ENCODE measurements at regions not wholly inside any gene's neighbourhood (a gene's known extent, or its start where the extent isn't known, plus 50 kb on each side); places are given as distances from the start of the nearest gene placed in this dataset.

DNA sequence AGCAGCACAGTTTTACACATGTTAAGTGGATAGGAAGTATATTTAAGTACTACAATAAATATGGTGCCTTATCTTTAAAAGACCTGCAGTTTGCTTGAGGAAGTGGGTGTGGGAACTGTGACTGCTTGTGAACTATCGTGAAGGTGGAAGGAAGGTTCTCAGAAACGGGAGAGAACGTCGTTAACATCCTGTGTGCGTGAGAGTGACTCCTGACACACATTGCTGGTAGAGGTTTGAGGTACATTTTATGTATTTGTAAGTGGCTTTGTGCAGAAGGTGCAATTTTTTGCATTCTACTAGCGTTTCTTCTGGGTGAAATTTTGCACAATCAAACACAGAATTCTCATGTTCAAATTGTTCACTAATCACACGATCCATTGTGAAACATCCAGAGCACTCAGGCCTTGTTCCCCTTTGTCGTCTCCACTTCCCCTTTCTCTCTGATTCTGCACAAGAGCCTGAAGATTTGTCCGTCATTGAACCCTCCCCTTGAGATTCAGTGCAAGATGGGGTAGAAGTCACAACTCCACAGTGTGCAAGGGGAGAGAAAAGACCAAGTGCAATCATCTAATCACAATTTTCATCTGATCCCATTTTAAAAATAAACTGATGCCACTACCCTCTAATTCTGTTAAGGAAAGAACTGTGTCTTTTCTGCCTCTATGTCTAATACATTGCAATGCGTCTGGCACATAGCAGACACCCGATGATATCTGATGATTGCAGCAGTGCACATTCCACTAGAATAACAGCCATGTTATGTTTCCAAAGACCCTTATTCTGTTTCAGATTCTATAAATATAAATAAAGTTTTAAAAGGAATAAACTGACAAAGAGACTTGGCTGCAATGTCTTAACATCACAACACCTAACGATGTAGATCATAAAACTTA lies 279.9 kb downstream of the NEBL start:
- TF ChIP-seq CTCF (IDR thresholded peaks at IDR 0.05; ENCODE audit: low read depth, low read length, missing input control), result no peak
- TF ChIP-seq TAF1 (conservative IDR thresholded peaks at IDR 0.05), result no peak
- no peak for TF ChIP-seq SP1 (IDR thresholded peaks at IDR 0.05)
- no peak for TF ChIP-seq REST (IDR thresholded peaks at IDR 0.05)
- no peak for TF ChIP-seq GABPA (IDR thresholded peaks at IDR 0.05 in 1 of 2, conservative IDR thresholded peaks at IDR 0.05 in 1 of 2)
- no peak for TF ChIP-seq YY1 (IDR thresholded peaks at IDR 0.05)
- no peak for TF ChIP-seq ATF3 (IDR thresholded peaks at IDR 0.05)
- no peak for TF ChIP-seq RXRA (IDR thresholded peaks at IDR 0.05)
- TF ChIP-seq, protein P1, sequence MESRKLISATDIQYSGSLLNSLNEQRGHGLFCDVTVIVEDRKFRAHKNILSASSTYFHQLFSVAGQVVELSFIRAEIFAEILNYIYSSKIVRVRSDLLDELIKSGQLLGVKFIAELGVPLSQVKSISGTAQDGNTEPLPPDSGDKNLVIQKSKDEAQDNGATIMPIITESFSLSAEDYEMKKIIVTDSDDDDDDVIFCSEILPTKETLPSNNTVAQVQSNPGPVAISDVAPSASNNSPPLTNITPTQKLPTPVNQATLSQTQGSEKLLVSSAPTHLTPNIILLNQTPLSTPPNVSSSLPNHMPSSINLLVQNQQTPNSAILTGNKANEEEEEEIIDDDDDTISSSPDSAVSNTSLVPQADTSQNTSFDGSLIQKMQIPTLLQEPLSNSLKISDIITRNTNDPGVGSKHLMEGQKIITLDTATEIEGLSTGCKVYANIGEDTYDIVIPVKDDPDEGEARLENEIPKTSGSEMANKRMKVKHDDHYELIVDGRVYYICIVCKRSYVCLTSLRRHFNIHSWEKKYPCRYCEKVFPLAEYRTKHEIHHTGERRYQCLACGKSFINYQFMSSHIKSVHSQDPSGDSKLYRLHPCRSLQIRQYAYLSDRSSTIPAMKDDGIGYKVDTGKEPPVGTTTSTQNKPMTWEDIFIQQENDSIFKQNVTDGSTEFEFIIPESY (IDR thresholded peaks at IDR 0.05), result no peak
- no peak for TF ChIP-seq EGR1 (IDR thresholded peaks at IDR 0.05; ENCODE audit: low read depth in 2 of 2)
- TF ChIP-seq MAX (IDR thresholded peaks at IDR 0.05), result no peak
- no peak for TF ChIP-seq FOXA1 (IDR thresholded peaks at IDR 0.05)
- no peak for TF ChIP-seq RAD21 (IDR thresholded peaks at IDR 0.05)
- TF ChIP-seq FOXA2 (IDR thresholded peaks at IDR 0.05), result no peak

Measured in liver (tissue), 3 donors.